Bone marrow (tissue), 2 donors: ENCODE measurements at regions not wholly inside any gene's neighbourhood (a gene's known extent, or its start where the extent isn't known, plus 50 kb on each side); places are given as distances from the start of the nearest gene placed in this dataset.
"Not testable (repeated sequence)": the region's sequence is repeated elsewhere in the genome, so short reads cannot be mapped to it uniquely, and the experiment has no call there.

Experiments used
- DNase-seq, 2 donors: peaks; one replicate each; lab custom pipeline; 2025; lab: John Stamatoyannopoulos, UW

- no peak for DNase-seq
These were observed 214.6 kb upstream of the CCNH start for GRCh38 chr5:87627363-87627762.

DNA sequence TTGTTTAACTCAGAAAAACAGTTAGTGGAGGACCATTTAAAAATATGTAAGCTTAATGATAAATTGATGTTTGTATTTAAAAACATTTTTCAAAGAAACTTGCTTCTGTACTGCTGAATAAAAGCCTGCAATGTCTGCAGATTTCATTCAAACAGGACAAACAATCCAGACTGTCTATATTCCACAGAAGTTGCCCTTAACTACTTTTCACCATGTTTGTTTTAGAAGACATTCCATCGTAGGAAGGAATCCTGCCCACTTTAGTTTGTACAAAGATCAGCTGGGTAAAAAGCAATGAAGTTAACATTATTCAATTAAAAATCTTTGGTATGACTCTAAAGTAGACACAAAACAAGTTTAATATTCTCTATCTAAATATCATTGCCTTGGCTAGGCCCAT, 195.7 kb upstream of the CCNH start:
- no peak for DNase-seq

- no peak for DNase-seq
These were observed 192.9 kb upstream of the CCNH start for GRCh38 chr5:87605663-87606062.

DNA sequence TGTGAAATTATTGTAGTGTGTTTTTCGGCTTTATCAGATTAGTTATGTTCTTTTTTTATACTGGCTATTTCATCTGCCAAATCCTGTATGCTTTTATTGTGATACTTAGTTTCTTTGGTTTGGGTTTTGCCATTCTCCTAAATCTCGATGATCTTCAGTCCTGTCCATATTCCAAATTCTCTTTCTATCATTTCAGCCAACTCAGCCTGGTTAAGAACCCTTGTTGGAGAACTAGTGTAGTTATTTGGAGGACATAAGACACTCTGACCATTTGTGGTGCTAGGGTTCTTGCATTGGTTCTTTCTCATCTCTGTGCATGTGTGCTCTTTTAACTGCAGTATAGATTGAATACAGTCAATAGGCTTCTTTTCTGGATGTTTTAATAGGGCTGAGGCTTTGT, 187.0 kb upstream of the CCNH start:
- no peak for DNase-seq

DNA sequence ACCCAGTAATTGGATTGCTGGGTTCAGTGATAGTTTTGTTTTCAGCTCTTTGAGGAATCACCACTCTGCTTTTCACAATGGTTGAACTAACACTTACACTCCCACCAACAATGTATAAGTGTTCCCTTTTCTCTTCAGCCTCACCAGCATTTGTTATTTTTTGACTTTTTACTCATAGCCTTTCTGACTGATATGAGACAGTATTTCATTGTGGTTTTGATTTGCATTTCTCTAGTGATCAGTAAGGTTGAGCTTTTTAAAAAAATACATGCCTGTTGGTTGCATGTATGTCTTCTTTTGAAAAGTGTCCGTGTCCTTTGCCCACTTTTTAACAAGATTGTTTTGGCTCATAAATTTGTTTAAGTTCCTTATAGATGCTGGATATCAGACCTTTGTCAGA, 185.7 kb upstream of the CCNH start:
- DNase-seq = no peak

DNA sequence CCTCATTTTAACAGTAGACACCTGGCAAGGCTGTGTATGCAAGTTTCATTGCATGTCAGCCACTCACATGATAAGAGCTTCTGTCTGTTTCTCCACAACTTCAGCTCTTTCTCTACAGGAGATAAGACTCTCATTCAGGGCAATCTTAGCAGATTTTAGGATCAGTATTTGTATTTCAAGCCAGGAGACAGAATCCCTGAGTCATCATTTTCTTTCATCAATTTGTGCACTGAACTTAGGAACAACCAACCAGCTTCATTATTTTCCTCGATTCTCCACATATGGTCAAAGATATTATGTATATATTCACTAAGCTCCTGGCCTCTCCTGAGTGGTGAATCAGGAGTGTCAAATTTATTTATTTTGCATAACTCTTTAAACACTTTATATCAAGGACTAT, 181.8 kb upstream of the CCNH start:
- no peak for DNase-seq

GRCh38 chr5:87589587-87589986, 176.9 kb upstream of the CCNH start:
- DNase-seq = no peak

DNA sequence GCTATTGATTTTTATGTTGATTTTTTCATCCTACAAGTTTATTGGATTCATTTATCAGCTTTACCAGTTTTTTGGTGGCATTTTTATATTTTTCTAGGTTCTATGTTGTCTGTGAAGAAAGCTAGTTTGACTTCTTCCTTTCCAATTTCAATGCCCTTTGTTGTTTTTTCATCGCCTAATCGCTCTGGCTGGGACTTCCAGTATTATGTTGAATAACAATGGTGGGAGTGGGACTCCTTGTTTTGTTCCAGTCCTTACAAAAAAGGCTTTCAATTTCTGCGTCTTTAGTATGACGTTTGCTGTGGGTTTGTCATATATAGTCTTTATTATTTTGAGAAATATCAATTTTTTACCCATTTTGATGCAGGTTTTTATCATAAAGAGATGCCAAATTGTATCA, 175.6 kb upstream of the CCNH start:
- no peak for DNase-seq

GRCh38 chr5:87583704-87584103, 171.0 kb upstream of the CCNH start:
- DNase-seq = not testable (repeated sequence)

GRCh38 chr5:87582149-87582548, 169.4 kb upstream of the CCNH start:
- no peak for DNase-seq

GRCh38 chr5:87581661-87582060, 168.9 kb upstream of the CCNH start:
- DNase-seq = no peak

DNA sequence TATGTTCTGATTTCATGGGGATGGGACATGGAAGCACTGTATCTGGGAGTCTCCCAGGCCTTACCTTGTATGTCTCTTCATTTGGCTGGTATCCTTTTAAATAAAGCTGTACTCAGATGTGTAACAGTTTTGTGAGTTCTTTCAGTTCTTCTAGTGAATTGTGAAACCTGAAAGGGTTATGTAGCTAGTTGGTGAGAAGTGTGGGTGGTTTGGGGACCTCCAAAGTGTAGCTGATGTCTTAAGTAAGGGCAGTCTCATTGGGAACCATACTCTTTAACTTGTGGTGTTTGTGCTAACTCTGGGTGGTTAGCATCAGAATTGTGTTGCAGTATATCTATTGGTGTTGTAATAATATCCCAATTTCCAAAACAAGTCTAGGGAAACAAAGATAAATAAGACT, 166.9 kb upstream of the CCNH start:
- no peak for DNase-seq

- DNase-seq = no peak
These were observed 164.1 kb upstream of the CCNH start for GRCh38 chr5:87576867-87577266.

DNA sequence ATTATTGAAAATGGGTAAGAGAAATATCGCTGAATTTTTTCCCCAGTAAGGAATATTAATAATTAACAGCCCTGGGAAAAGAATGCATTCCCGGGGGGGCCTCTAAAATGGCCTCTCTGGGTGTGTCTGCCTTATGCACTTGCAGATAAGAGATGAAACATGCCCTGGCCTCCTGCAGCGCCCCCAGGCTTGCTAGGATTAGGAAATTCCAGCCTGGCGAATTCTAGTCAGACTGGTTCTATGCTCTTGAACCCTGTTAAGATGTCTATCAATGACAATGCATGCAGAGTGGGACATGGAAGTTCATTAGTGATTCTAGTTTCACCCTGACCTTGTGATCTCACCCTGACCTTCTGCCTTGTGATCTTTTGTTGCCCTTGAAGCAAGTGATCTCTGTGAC, 163.6 kb upstream of the CCNH start:
- not testable (repeated sequence) for DNase-seq

- DNase-seq = no peak
These were observed 161.4 kb upstream of the CCNH start for GRCh38 chr5:87574106-87574505.

- no peak for DNase-seq
These were observed 159.9 kb upstream of the CCNH start for GRCh38 chr5:87572611-87573010.

- no peak for DNase-seq
These were observed 159.4 kb upstream of the CCNH start for GRCh38 chr5:87572090-87572489.

DNA sequence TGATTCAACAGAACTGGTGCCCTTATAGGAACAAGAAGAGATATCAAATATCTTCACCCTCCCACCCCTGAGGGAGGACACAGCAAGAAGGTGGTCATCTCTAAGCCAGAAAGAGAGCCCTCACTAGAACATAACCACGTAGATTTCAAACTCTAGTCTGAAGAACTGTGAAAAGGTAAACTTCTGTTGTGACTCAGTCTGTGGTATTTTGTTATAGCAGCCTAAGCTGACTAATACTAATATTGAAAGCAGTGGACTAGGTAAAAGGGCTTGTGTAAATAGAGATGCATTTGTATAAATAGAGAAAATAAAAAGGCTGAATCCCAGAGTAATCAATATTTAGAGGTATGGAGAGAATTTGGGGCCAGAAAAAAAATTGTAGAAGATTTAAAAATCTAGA, 157.6 kb upstream of the CCNH start:
- no peak for DNase-seq

GRCh38 chr5:87562068-87562467, 149.3 kb upstream of the CCNH start:
- DNase-seq = no peak

GRCh38 chr5:87560528-87560927, 147.8 kb upstream of the CCNH start:
- DNase-seq = no peak

DNA sequence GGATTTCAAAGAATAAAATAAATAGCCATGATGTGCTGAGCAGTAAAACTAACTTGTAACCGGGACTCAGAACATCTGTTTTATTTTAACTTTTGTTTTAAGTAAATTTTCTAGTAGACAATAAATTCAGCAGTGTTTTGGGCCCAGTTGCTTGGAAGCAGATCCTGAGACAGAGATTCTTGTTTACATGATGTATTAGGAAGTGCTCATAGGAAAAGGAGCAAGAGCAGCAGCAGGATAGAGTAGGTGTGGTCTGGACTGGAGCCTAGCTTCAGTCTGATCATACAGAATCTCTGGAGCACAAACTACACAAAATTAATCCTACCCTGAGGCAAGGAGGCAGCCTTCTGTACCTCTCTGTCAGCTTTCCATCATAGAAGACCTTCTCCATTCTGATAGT, 139.2 kb upstream of the CCNH start:
- no peak for DNase-seq

GRCh38 chr5:87541676-87542075, 128.9 kb upstream of the CCNH start:
- DNase-seq = no peak

GRCh38 chr5:87541033-87541432, 128.3 kb upstream of the CCNH start:
- DNase-seq = no peak

DNA sequence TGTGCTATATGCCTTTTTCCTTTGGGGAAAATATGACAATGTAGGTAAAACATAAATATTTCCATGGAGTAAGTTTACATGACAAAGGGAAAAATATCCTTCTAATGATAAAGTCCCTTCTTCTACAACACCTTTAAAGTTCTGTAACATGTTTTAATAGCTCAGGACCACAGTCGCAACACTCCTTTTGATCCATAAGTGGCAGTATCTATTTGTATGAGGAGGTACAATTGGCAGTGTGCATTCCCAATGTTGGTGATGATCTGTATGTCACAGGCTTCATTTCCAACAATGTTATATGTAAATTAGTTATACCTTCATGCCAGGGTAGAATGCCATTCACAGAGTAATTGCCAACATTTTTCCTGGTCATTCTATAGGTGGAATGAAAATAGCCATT, 127.1 kb upstream of the CCNH start:
- no peak for DNase-seq

DNA sequence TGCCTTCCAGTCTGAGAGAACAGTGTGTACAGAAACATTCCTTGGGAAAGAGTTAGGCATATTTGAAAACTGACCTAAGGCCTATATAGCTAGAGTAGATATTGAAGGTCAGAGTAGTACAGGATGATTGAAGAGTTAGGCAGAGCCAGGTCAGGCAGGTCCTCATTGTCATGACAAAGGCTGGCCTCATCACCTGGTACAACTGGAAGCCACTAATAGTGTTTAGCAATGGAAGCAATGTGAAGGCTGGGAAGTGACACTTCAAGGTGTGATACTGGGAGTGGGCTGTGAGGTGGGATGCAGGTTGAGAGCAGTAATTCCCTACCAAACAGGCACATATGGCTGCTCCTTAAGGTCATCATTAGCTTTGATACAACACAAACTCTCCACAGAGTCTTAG, 123.6 kb upstream of the CCNH start:
- no peak for DNase-seq
